ENCODE measurements at regions not wholly inside any gene's neighbourhood (a gene's known extent, or its start where the extent isn't known, plus 50 kb on each side); places are given as distances from the start of the nearest gene placed in this dataset.

GRCh38 chr12:87254381-87255030 is 774.7 kb downstream of the C12orf50 start:
- H3K36me3 ChIP-seq = no peaks in the 10 kb centered on the region
- intact Hi-C loops (cut with DNase I; ENCODE audit: low total_unique reads) = no loop called here
- TF ChIP-seq POLR2AphosphoS5 (IDR thresholded peaks at IDR 0.05) = no peak
- no peak for TF ChIP-seq POLR2A (IDR thresholded peaks at IDR 0.05)
- TF ChIP-seq CTCF (IDR thresholded peaks at IDR 0.05 in 8 of 11, conservative IDR thresholded peaks at IDR 0.05 in 3 of 11) = no peak
- H3K4me1 ChIP-seq = no peaks in the 10 kb centered on the region
- no peaks in the 10 kb centered on the region for H3K27me3 ChIP-seq (replicated peaks in 1 of 7)
- 87 to 99% (median 91%) methylated on average over 2 of the region's 2 CpGs for WGBS, 5 donors
- DNase-seq = no peak
- no peak overlapping the region for H3K4me3 ChIP-seq
- no peak overlapping the region for H3K27ac ChIP-seq
- peaks cover 0 to 10% (median 2%) of the 10 kb centered on the region in 8 donors for H3K9me3 ChIP-seq

GRCh38 chr12:87253157-87253556 is 776.0 kb downstream of the C12orf50 start:
- TF ChIP-seq CTCF (IDR thresholded peaks at IDR 0.05 in 8 of 11, conservative IDR thresholded peaks at IDR 0.05 in 3 of 11) (no peak), POLR2A (IDR thresholded peaks at IDR 0.05) (no peak), POLR2AphosphoS5 (IDR thresholded peaks at IDR 0.05) (no peak)
- no peak overlapping the region for H3K4me3 ChIP-seq
- no peaks in the 10 kb centered on the region for H3K27me3 ChIP-seq (replicated peaks in 1 of 7)
- 75 to 83% (median 76%) methylated on average over 2 of the region's 2 CpGs for WGBS, 5 donors
- H3K9me3 ChIP-seq = peaks cover 0 to 10% (median 2%) of the 10 kb centered on the region in 8 donors
- no peak for DNase-seq
- no peaks in the 10 kb centered on the region for H3K36me3 ChIP-seq
- H3K27ac ChIP-seq = no peak overlapping the region
- intact Hi-C loops (cut with DNase I; ENCODE audit: low total_unique reads) = no loop called here
- H3K4me1 ChIP-seq = no peaks in the 10 kb centered on the region

GRCh38 chr12:87246726-87247125 is 782.5 kb downstream of the C12orf50 start:
- no peak for DNase-seq
- Histone ChIP-seq H3K27ac (no peak overlapping the region), H3K4me1 (no peaks in the 10 kb centered on the region), H3K27me3 (replicated peaks in 1 of 7) (no peaks in the 10 kb centered on the region), H3K9me3 (no peaks in the 10 kb centered on the region), H3K36me3 (no peaks in the 10 kb centered on the region), H3K4me3 (no peak overlapping the region)
- TF ChIP-seq POLR2A (IDR thresholded peaks at IDR 0.05) = no peak
- TF ChIP-seq POLR2AphosphoS5 (IDR thresholded peaks at IDR 0.05) = no peak
- no peak for TF ChIP-seq CTCF (IDR thresholded peaks at IDR 0.05 in 8 of 11, conservative IDR thresholded peaks at IDR 0.05 in 3 of 11)
- intact Hi-C loops (cut with DNase I; ENCODE audit: low total_unique reads) = no loop called here
- 67 to 82% (median 72%) methylated on average over 1 of the region's 1 CpG for WGBS, 5 donors

- Histone ChIP-seq H3K4me3 (no peak overlapping the region), H3K9me3 (no peaks in the 10 kb centered on the region), H3K4me1 (no peaks in the 10 kb centered on the region), H3K27ac (no peak overlapping the region), H3K36me3 (no peaks in the 10 kb centered on the region), H3K27me3 (replicated peaks in 1 of 7) (no peaks in the 10 kb centered on the region)
- DNase-seq = no peak
- TF ChIP-seq POLR2AphosphoS5 (IDR thresholded peaks at IDR 0.05) = no peak
- TF ChIP-seq CTCF (IDR thresholded peaks at IDR 0.05 in 8 of 11, conservative IDR thresholded peaks at IDR 0.05 in 3 of 11) = no peak
- TF ChIP-seq POLR2A (IDR thresholded peaks at IDR 0.05) = no peak
- intact Hi-C loops (cut with DNase I; ENCODE audit: low total_unique reads) = no loop called here
- 73 to 100% (median 94%) methylated on average over 1 of the region's 1 CpG for WGBS, 5 donors
Observed at GRCh38 chr12:87238466-87238865, 790.7 kb downstream of the C12orf50 start.
